ENCODE measurements at regions not wholly inside any gene's neighbourhood (a gene's known extent, or its start where the extent isn't known, plus 50 kb on each side); places are given as distances from the start of the nearest gene placed in this dataset.

GRCh38 chr6:125671323-125671722, 78.1 kb upstream of the HEY2 start:
- Histone ChIP-seq H3K9ac (ENCODE audit: insufficient read depth, low read length, poor library complexity, severe bottlenecking) (no peak overlapping the region), H3K4me3 (replicated peaks in 1 of 3; ENCODE audit: low read depth in 2 of 3, low read length in 3 of 3) (no peak overlapping the region), H4K20me1 (ENCODE audit: insufficient read depth, low read length) (no peaks in the 10 kb centered on the region), H2AFZ (ENCODE audit: insufficient read depth, low read depth, low read length, poor library complexity, severe bottlenecking) (no peak overlapping the region), H3K36me3 (replicated peaks in 1 of 2; ENCODE audit: control insufficient read depth in 1 of 2, insufficient read depth in 2 of 2, low read length in 2 of 2) (no peaks in the 10 kb centered on the region), H3K27ac (ENCODE audit: low read depth in 1 of 2, low read length in 2 of 2) (no peak overlapping the region), H3K4me2 (replicated peaks; ENCODE audit: extremely low read depth, low read length, poor library complexity, severe bottlenecking) (no peak overlapping the region), H3K79me2 (ENCODE audit: insufficient read depth, low read length) (no peaks in the 10 kb centered on the region), H3K9me3 (replicated peaks in 1 of 2; ENCODE audit: control insufficient read depth in 1 of 2, insufficient read depth in 1 of 2, low read length in 2 of 2) (no peaks in the 10 kb centered on the region), H3K4me1 (ENCODE audit: control insufficient read depth in 1 of 2, insufficient read depth in 2 of 2, low read length in 2 of 2) (no peaks in the 10 kb centered on the region), H3K27me3 (ENCODE audit: control insufficient read depth in 2 of 2, insufficient read depth in 2 of 2, low read length in 2 of 2) (no peaks in the 10 kb centered on the region)
- TF ChIP-seq CTCF (IDR thresholded peaks at IDR 0.05) = no peak
- Mint-ChIP-seq H3K27ac (no peak overlapping the region), H3K9me3 (peaks cover 0 to 2% (median 1%) of the 10 kb centered on the region in 7 donors), H3K27me3 (ENCODE audit: low read depth in 3 of 3) (peaks cover 0 to 6% (median 4%) of the 10 kb centered on the region in 3 donors), H3K4me3 (no peak overlapping the region), H3K4me1 (no peaks in the 10 kb centered on the region), H3K36me3 (no peaks in the 10 kb centered on the region)
- WGBS (ENCODE audit: insufficient coverage) = no CpG with 5 or more reads among the region's 1 CpG
- intact Hi-C loops (cut with micrococcal nuclease) = no loop called here
- DNase-seq = no peak

GRCh38 chr6:125674230-125674629, 75.2 kb upstream of the HEY2 start:
- Mint-ChIP-seq H3K27ac (no peak overlapping the region), H3K4me1 (no peaks in the 10 kb centered on the region), H3K36me3 (no peaks in the 10 kb centered on the region), H3K9me3 (peaks cover 0 to 2% (median 0%) of the 10 kb centered on the region in 7 donors), H3K27me3 (ENCODE audit: low read depth in 3 of 3) (peaks cover 1 to 6% (median 3%) of the 10 kb centered on the region in 3 donors), H3K4me3 (no peak overlapping the region)
- no peaks in the 10 kb centered on the region for H3K27me3 ChIP-seq (ENCODE audit: control insufficient read depth in 2 of 2, insufficient read depth in 2 of 2, low read length in 2 of 2)
- no peaks in the 10 kb centered on the region for H3K9me3 ChIP-seq (replicated peaks in 1 of 2; ENCODE audit: control insufficient read depth in 1 of 2, insufficient read depth in 1 of 2, low read length in 2 of 2)
- no peaks in the 10 kb centered on the region for H3K4me1 ChIP-seq (ENCODE audit: control insufficient read depth in 1 of 2, insufficient read depth in 2 of 2, low read length in 2 of 2)
- no peak for TF ChIP-seq CTCF (IDR thresholded peaks at IDR 0.05)
- H3K79me2 ChIP-seq (ENCODE audit: insufficient read depth, low read length) = no peaks in the 10 kb centered on the region
- DNase-seq = no peak
- WGBS (ENCODE audit: insufficient coverage) = no CpG with 5 or more reads among the region's 5 CpGs
- no peak overlapping the region for H3K4me2 ChIP-seq (replicated peaks; ENCODE audit: extremely low read depth, low read length, poor library complexity, severe bottlenecking)
- no peak overlapping the region for H3K9ac ChIP-seq (ENCODE audit: insufficient read depth, low read length, poor library complexity, severe bottlenecking)
- no peak overlapping the region for H3K4me3 ChIP-seq (replicated peaks in 1 of 3; ENCODE audit: low read depth in 2 of 3, low read length in 3 of 3)
- intact Hi-C loops (cut with micrococcal nuclease) = no loop called here
- H4K20me1 ChIP-seq (ENCODE audit: insufficient read depth, low read length) = no peaks in the 10 kb centered on the region
- no peaks in the 10 kb centered on the region for H3K36me3 ChIP-seq (replicated peaks in 1 of 2; ENCODE audit: control insufficient read depth in 1 of 2, insufficient read depth in 2 of 2, low read length in 2 of 2)
- no peak overlapping the region for H2AFZ ChIP-seq (ENCODE audit: insufficient read depth, low read depth, low read length, poor library complexity, severe bottlenecking)
- no peak overlapping the region for H3K27ac ChIP-seq (ENCODE audit: low read depth in 1 of 2, low read length in 2 of 2)
